Fibroblast of lung (primary cell): ENCODE measurements at regions not wholly inside any gene's neighbourhood (a gene's known extent, or its start where the extent isn't known, plus 50 kb on each side); places are given as distances from the start of the nearest gene placed in this dataset.

Experiments
- EZH2 ChIP-seq: IDR thresholded peaks from 2 replicates; pipeline ENCODE4 v1.5.1; 2012; ENCODE audit warnings: low read length, control low read depth, mild to moderate bottlenecking; ENCODE audit errors: missing control alignments
- TF ChIP-seq, protein P1 (sequence below), 2 donors: IDR thresholded peaks in 1 of 2; conservative IDR thresholded peaks in 1 of 2; 1 replicate in 1 of 2; 2 replicates in 1 of 2; pipeline ENCODE4 v1.5.1; 2011 to 2012; ENCODE audit warnings: low read length in 2 of 2, control low read depth in 1 of 2, inconsistent platforms in 1 of 2, low read depth in 1 of 2, mild to moderate bottlenecking in 1 of 2

DNA sequence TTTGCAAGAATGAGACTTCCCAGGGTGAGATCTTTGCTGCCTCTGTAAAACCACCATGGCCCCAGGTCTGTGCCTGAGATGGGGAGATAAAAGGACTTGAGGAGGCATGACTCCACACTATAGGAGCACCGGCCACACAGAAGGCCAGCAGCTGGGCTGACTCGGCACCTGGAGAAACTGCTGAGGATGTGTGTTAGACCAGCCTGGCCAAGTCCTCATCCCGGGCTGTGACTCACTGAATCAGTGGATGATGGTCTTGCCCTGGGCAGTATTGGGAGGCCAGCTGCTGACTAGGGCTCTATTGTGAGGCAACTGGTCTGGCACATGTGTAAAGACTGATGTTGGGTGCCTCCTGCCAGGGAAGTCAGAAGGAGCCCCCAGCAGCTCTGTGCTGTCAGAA lies 286.2 kb downstream of the ACTL7B start:
- TF ChIP-seq, protein P1, sequence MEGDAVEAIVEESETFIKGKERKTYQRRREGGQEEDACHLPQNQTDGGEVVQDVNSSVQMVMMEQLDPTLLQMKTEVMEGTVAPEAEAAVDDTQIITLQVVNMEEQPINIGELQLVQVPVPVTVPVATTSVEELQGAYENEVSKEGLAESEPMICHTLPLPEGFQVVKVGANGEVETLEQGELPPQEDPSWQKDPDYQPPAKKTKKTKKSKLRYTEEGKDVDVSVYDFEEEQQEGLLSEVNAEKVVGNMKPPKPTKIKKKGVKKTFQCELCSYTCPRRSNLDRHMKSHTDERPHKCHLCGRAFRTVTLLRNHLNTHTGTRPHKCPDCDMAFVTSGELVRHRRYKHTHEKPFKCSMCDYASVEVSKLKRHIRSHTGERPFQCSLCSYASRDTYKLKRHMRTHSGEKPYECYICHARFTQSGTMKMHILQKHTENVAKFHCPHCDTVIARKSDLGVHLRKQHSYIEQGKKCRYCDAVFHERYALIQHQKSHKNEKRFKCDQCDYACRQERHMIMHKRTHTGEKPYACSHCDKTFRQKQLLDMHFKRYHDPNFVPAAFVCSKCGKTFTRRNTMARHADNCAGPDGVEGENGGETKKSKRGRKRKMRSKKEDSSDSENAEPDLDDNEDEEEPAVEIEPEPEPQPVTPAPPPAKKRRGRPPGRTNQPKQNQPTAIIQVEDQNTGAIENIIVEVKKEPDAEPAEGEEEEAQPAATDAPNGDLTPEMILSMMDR (conservative IDR thresholded peaks at IDR 0.05 in 1 of 2, IDR thresholded peaks at IDR 0.05 in 1 of 2; ENCODE audit: low read depth in 1 of 2, low read length in 2 of 2), result no peak
- TF ChIP-seq EZH2, result no peak
